HG03442 (cell line): ENCODE measurements at regions not wholly inside any gene's neighbourhood (a gene's known extent, or its start where the extent isn't known, plus 50 kb on each side); places are given as distances from the start of the nearest gene placed in this dataset.

Experiments
- ATAC-seq: cut with Tn5 transposase; IDR thresholded peaks from one replicate; pipeline ENCODE4 v1.9.1; 2021; ENCODE audit warnings: mild to moderate bottlenecking, moderate library complexity; ENCODE audit not compliant: unreplicated experiment

DNA sequence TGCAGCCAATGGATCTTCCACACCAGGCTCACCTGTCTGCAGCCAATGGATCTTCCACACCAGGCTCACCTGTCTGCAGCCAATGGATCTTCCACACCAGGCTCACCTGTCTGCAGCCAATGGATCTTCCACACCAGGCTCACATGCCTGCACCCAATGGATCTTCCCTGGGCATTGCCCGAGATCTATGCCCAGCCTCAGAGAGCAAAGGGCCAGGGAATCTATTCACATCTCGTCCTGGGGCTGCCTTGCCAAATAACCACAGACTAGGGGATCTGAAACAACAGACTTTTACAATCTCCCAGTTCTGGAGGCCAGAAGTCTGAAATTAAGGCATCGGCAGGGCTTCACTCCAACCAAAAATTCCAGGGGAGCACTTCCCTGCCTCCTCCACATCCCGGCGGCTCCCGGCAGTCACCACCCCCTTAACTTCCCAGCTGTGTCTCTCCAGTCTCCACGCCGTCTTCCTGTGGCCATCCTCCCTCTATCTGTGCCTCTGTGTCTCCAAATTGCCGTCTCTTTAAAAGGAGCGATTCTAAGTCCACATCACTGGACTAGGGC, 92.4 kb upstream of the PPP2R2D start:
- no peak for ATAC-seq

GRCh38 chr10:131810036-131810804, 90.6 kb upstream of the PPP2R2D start:
- ATAC-seq, result no peak

GRCh38 chr10:131810805-131811629, 89.8 kb upstream of the PPP2R2D start:
- ATAC-seq, result no peak

GRCh38 chr10:131811630-131812403, 89.0 kb upstream of the PPP2R2D start:
- no peak for ATAC-seq

DNA sequence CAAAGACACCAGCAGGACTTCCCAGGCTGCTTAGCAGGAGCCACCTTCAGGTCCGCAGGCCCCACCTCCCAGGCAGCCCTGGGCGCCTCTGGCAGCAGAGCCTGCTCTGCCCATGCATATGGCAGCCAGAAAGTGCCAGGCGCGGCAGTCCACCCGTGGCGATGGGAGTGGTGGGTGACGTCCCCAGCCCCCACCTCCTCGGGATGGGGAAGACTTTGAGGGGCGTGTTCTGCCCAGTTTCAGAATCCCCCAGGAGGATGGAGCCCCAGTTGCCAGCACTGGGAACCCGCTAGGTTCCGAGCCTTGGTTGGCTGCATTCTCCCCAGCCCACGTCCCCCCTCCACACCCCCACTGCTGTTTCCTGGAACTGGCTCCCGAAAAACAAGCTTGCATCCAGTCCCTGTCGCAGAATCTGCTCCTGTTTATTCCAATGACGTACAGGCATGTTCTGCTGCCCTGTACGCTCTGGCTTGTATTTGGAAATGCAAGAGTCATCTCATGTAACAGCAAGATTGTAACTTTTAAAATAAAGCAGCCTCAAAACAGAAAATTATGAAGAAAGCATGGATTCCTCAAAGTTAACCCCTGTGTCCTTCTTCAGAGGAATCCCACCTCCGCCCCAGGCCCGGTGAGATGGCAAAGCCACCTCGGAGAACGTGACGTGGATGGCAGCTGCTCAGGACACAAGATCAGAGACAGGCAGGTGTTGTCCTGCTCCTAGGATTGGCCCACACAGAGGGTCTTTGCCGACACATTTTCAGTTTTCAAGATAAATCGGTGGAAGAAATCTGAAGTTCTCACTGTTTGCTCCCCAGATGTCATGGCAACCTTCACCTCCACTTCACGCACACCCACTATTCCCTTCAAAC, 87.8 kb upstream of the PPP2R2D start:
- ATAC-seq, result no peak

GRCh38 chr10:131814567-131815265, 86.1 kb upstream of the PPP2R2D start:
- ATAC-seq, result no peak

GRCh38 chr10:131815266-131816156, 85.3 kb upstream of the PPP2R2D start:
- ATAC-seq, result no peak

DNA sequence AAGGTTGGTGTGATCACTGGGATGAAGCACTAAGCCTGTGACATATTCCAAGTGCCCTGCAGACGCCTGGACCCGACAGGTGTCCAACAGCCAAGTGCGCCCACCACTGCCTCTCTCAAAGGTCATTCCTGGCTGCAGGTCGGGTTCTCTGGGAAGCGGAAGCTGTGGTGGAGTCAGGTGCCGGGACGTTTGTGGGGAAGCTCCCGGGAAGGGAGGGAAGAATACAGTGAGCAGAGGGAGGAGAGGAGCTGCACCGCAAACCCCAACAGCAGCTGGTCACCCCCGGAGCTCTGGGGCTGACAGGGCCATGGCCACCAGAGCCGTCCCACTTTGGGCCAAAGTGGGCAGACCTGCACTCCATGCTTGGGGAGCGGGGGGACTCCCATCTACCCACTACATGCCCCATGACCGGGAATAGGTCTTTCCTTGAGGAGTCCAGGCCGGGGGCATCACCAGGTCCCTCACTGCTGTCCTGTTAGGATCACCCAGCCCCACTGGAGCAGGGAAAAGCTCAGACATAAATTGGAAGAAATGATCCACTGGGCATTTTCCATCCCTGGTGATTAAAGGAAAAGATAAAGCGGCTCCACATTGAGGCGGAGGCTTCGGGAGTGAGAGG, 84.5 kb upstream of the PPP2R2D start:
- no peak for ATAC-seq

- ATAC-seq, result no peak
Observed at GRCh38 chr10:131816941-131817700, 83.7 kb upstream of the PPP2R2D start.

DNA sequence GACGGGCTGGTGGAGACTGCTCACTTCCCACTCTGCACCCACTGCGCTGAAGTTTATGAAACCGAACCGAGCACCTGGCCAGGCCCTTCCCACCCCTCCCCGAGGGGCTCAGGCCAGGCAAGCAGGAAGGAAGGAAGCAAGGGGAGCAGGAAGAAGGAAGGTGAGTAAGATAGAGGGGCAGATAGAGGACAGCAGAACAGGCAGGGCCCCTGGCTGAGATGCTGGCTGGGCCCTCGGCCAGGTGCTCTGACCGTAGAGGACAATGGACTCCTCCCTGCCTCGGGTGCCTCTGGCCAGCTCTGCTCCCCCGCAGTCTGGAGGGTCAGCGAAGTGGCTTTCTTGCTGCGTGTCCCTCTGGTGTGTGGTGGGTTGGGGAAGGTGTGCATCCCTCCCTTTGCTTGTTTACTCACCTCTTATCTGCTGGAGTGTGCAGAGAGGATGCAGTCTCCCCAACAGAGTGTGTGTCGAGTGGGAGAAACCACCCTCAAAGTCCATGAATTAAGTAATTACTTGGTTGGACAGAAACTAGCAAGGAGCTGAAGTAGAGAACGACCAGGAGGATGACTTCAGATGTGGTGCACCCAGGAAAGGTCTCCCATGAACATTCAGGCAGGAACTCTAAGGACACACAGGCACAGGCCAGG, 82.8 kb upstream of the PPP2R2D start:
- ATAC-seq, result no peak

DNA sequence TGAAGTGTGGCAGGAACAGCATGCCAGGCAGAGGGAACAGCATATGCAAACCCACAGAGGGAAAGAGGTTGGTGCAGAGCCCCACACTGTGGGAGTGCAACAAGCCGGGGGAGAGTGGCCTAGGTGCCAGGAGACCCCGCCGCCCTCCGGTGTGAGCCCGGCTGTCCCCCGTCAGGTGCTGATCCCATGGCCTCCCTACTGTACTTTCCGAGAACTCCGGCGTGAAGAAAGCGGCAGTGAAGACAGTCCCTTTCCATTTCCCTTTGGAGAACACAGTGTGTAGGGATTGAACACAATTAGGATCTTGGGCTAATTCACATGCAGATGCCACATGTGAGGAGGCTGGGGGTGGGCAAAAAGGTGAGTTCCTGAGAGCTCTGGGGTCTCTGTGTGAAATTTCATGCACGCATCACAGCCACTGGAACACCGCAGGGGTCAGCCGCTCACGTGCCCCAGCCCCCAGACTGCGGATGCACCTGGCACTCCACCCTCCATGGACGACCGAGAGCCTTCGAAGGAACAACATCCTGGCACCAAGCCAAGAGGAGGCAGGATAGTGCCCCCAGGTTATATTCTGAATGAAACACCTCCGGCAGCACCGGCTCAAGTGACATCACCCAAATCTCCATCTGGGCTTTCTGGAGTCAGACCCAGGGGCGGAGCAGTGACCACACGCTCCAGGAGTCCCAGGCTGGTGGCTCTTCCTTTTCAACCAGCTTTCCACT, 82.1 kb upstream of the PPP2R2D start:
- no peak for ATAC-seq

DNA sequence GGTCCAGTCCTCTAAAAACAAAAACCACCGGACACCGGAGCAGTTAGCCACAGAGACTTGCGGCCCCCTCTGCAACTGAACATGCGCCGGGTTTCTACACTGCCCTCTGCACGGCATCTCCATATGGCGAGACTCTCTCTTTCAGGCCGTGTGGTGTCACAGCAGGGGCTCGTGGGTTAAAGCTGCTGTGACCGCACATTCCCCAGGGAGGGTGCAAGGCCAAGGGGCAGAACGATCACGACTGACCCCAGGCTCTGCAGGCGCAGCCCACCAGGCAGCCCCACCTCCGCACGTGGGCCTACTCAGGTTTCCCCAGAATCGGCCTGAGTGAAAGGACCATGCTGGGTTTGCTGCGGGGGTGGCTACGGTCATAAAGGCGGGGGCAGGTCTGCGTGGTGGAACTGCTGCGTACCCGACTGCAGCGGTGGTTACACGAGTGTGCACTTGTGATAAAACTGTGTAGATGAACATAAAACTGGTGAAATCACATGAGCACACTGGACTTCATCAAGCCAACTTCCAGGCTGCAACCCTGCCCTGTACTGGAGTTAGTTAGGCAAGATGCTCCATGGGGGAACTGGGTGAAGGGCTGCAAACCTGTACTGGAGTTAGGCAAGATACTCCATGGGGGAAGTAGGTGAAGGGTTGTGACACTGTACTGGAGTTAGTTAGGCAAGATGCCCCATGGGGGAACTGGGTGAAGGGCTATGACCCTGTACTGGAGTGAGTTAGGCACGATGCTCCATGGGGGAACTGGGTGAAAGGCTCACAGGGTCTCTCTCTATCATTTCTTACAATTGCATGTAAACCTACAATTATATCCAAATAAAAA, 81.4 kb upstream of the PPP2R2D start:
- no peak for ATAC-seq

DNA sequence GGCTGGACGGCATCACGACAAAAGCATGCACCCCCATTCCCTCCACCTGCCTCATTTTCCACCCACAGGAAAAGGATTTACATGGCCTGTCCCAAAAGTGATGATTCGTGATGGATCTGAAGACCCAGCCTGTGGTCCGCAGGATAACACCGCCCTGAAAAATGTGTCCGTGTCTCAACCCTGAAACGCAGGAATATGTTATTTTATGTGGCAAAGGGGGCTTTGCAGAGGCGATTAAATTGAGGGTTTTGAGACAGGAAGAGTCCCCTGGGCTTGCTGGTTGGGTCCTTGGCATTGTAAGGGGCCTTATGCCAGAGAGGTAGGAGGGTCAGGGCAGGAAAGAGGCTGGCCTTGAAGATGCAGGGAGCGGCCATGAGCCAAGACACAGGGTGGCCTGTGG, 80.2 kb upstream of the PPP2R2D start:
- ATAC-seq, result no peak

- no peak for ATAC-seq
Observed at GRCh38 chr10:131821378-131822012, 79.3 kb upstream of the PPP2R2D start.
